Neural crest cell (in vitro differentiated cells): ENCODE measurements at regions not wholly inside any gene's neighbourhood (a gene's known extent, or its start where the extent isn't known, plus 50 kb on each side); places are given as distances from the start of the nearest gene placed in this dataset.

Source experiments
- DNase-seq: peaks from one replicate; pipeline ENCODE4 v3.0.0; 2021; ENCODE audit warnings: low read depth, mixed read lengths, low spot score
- H3K27ac Mint-ChIP-seq: one replicate; pipeline ENCODE4 v1.8.0; 2021; ENCODE audit warnings: mild to moderate bottlenecking, mixed read lengths; ENCODE audit not compliant: unreplicated experiment
- H3K27me3 Mint-ChIP-seq: 2 replicates; pipeline ENCODE4 v1.8.0; 2021; ENCODE audit warnings: low read depth, mild to moderate bottlenecking, mixed read lengths
- H3K36me3 Mint-ChIP-seq: 2 replicates; pipeline ENCODE4 v1.8.0; 2021; ENCODE audit warnings: low read depth, mild to moderate bottlenecking, mixed read lengths
- H3K4me1 Mint-ChIP-seq: 2 replicates; pipeline ENCODE4 v1.8.0; 2021; ENCODE audit warnings: mixed read lengths
- H3K4me3 Mint-ChIP-seq: one replicate; pipeline ENCODE4 v1.8.0; 2021; ENCODE audit warnings: mild to moderate bottlenecking, mixed read lengths
- H3K9me3 Mint-ChIP-seq: 2 replicates; pipeline ENCODE4 v1.8.0; 2021; ENCODE audit warnings: mixed read lengths
- TF ChIP-seq, protein P1 (sequence below): fragments of 200-600 bp; sonication (generic); conservative IDR thresholded peaks from 2 replicates; pipeline ENCODE4 v1.5.0; 2021; ENCODE audit warnings: antibody characterized with exemption, mild to moderate bottlenecking

- no peaks in the 10 kb centered on the region for H3K36me3 Mint-ChIP-seq
- no peak overlapping the region for H3K27ac Mint-ChIP-seq
- H3K27me3 Mint-ChIP-seq = peaks cover 2% of the 10 kb centered on the region
- H3K4me1 Mint-ChIP-seq = no peaks in the 10 kb centered on the region
- peaks cover 7% of the 10 kb centered on the region for H3K9me3 Mint-ChIP-seq
- H3K4me3 Mint-ChIP-seq = no peak overlapping the region
- TF ChIP-seq, protein P1, sequence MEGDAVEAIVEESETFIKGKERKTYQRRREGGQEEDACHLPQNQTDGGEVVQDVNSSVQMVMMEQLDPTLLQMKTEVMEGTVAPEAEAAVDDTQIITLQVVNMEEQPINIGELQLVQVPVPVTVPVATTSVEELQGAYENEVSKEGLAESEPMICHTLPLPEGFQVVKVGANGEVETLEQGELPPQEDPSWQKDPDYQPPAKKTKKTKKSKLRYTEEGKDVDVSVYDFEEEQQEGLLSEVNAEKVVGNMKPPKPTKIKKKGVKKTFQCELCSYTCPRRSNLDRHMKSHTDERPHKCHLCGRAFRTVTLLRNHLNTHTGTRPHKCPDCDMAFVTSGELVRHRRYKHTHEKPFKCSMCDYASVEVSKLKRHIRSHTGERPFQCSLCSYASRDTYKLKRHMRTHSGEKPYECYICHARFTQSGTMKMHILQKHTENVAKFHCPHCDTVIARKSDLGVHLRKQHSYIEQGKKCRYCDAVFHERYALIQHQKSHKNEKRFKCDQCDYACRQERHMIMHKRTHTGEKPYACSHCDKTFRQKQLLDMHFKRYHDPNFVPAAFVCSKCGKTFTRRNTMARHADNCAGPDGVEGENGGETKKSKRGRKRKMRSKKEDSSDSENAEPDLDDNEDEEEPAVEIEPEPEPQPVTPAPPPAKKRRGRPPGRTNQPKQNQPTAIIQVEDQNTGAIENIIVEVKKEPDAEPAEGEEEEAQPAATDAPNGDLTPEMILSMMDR = no peak
- DNase-seq = no peak
Measured at GRCh38 chr7:49479441-49479840, 294.0 kb upstream of the VWC2 start.

- no peaks in the 10 kb centered on the region for H3K4me1 Mint-ChIP-seq
- peaks cover 2% of the 10 kb centered on the region for H3K27me3 Mint-ChIP-seq
- no peak for DNase-seq
- H3K36me3 Mint-ChIP-seq = no peaks in the 10 kb centered on the region
- H3K4me3 Mint-ChIP-seq = no peak overlapping the region
- TF ChIP-seq, protein P1 = no peak
- no peak overlapping the region for H3K27ac Mint-ChIP-seq
- peaks cover 7% of the 10 kb centered on the region for H3K9me3 Mint-ChIP-seq
Measured at GRCh38 chr7:49479936-49480544, 293.4 kb upstream of the VWC2 start.

DNA sequence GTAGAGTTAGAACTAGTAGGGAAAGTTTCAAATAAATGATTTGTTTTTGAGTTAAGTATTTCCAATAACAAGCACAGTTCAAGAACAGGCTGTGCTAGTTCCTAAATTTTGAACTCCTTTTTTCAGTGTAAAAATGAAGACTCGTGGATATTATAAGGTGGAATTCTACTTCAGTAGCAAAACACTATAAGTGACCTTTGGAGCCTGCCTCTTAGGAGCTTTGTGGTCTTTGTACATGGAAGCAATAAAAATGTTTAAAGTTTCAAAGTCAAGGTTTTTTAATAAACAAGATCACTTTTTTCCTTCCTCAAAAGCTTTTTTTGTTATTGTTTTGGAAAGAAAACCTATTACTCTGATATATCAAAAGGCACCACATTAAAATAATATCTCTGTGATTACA is 292.4 kb upstream of the VWC2 start:
- H3K9me3 Mint-ChIP-seq = peaks cover 5% of the 10 kb centered on the region
- H3K36me3 Mint-ChIP-seq = no peaks in the 10 kb centered on the region
- H3K4me1 Mint-ChIP-seq = no peaks in the 10 kb centered on the region
- TF ChIP-seq, protein P1 = no peak
- no peak for DNase-seq
- peaks cover 2% of the 10 kb centered on the region for H3K27me3 Mint-ChIP-seq
- no peak overlapping the region for H3K4me3 Mint-ChIP-seq
- no peak overlapping the region for H3K27ac Mint-ChIP-seq

GRCh38 chr7:49483142-49483541 is 290.3 kb upstream of the VWC2 start:
- DNase-seq = no peak
- H3K27ac Mint-ChIP-seq = no peak overlapping the region
- TF ChIP-seq, protein P1 = peak; percentile 42
- H3K9me3 Mint-ChIP-seq = no peaks in the 10 kb centered on the region
- no peaks in the 10 kb centered on the region for H3K4me1 Mint-ChIP-seq
- H3K27me3 Mint-ChIP-seq = no peaks in the 10 kb centered on the region
- no peak overlapping the region for H3K4me3 Mint-ChIP-seq
- no peaks in the 10 kb centered on the region for H3K36me3 Mint-ChIP-seq

DNA sequence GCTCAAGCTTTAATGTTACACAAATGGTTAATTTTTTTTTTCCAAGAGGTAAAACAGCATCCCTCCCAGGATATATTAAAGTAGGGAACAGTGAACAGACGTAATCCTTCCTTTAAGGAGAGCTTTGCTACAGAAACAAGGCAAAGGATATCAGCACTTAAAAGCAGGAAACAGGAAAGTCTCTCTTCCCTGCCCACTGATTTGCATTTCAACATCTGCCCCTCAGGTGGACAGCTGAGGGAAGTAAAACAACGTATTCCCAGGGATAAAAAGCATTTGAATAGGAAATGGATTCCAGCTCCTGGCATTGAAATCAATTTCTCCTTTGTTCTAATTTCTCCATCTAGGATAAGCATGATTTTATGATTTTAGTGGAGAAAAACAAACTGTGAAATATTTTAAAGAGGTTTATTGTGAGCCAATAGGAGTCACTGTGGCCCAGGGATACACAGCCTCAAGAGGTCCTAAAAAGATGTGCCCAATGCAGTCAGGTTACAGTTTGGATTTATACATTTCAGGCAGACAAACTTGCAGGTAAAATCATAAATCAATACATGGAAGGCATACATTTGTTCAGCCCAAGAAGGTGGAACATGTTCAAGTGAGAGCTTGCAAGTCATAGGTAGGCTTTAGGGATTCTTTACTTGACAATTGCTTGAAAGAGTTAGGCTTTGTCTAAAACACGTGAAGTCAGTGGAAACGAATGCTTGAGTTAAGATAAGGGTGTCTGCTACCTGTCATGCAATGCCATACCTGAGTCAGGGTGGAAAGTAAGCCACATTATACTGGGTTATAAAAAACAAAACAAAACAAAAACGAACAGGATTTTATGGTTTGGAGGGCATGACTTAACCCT is 286.2 kb upstream of the VWC2 start:
- no peak overlapping the region for H3K27ac Mint-ChIP-seq
- H3K4me3 Mint-ChIP-seq = no peak overlapping the region
- H3K36me3 Mint-ChIP-seq = no peaks in the 10 kb centered on the region
- no peaks in the 10 kb centered on the region for H3K9me3 Mint-ChIP-seq
- no peaks in the 10 kb centered on the region for H3K4me1 Mint-ChIP-seq
- TF ChIP-seq, protein P1 = no peak
- H3K27me3 Mint-ChIP-seq = no peaks in the 10 kb centered on the region
- no peak for DNase-seq
